ENCODE measurements at regions not wholly inside any gene's neighbourhood (a gene's known extent, or its start where the extent isn't known, plus 50 kb on each side); places are given as distances from the start of the nearest gene placed in this dataset.

DNA sequence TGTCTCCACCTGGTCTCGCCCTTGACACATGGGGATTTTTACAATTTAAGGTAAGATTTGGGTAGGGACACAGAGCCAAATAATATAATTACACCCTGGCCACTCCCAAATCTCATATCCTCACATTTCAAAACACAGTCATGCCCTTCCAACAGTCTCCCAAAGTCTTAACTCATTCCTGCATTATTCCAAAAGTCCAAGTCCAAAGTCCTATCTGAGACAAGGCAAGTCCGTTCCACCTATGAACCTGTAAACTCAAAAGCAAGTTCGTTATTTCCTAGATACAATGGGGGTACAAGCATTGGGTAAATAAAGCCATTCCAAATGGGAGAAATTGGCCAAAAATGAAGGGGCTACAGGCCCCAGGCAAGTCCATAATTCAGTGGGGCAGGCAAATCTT is 380.8 kb downstream of the CXXC4 start:
- no peak for TF ChIP-seq EZH2 (optimal IDR thresholded peaks at IDR 0.05; ENCODE audit: low read depth, low read length)
- TF ChIP-seq, protein P1, sequence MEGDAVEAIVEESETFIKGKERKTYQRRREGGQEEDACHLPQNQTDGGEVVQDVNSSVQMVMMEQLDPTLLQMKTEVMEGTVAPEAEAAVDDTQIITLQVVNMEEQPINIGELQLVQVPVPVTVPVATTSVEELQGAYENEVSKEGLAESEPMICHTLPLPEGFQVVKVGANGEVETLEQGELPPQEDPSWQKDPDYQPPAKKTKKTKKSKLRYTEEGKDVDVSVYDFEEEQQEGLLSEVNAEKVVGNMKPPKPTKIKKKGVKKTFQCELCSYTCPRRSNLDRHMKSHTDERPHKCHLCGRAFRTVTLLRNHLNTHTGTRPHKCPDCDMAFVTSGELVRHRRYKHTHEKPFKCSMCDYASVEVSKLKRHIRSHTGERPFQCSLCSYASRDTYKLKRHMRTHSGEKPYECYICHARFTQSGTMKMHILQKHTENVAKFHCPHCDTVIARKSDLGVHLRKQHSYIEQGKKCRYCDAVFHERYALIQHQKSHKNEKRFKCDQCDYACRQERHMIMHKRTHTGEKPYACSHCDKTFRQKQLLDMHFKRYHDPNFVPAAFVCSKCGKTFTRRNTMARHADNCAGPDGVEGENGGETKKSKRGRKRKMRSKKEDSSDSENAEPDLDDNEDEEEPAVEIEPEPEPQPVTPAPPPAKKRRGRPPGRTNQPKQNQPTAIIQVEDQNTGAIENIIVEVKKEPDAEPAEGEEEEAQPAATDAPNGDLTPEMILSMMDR (IDR thresholded peaks at IDR 0.05; ENCODE audit: low read length), result no peak

Measured in MM.1S (cell line).